SK-N-SH (cell line): ENCODE measurements at regions not wholly inside any gene's neighbourhood (a gene's known extent, or its start where the extent isn't known, plus 50 kb on each side); places are given as distances from the start of the nearest gene placed in this dataset.

Experiments used
- CTCF ChIA-PET: fragments of 300-600, 350-600 bp; formaldehyde crosslinking; extraction: SDS; loops from one replicate; lab custom pipeline; 2021; lab: Yijun Ruan, JAX
- POLR2A ChIA-PET: fragments of 350-600 bp; sonication (Branson Sonifier 250); formaldehyde crosslinking; extraction: SDS; loops from one replicate; lab custom pipeline; 2020; ENCODE audit warnings: antibody characterized with exemption, inconsistent platforms; lab: Yijun Ruan, JAX
- DNase-seq: peaks from one replicate; pipeline ENCODE4 v3.0.0; 2012
- H2AFZ ChIP-seq: fragments of 200-600 bp; sonication (generic); 2 replicates; pipeline ENCODE4 v1.8.1; 2016; ENCODE audit warnings: antibody characterized with exemption, mild to moderate bottlenecking, low read depth
- H3F3A ChIP-seq: fragments of 200-600 bp; sonication (generic); replicated peaks from 2 replicates; pipeline ENCODE3; 2016; ENCODE audit warnings: antibody characterized with exemption, mild to moderate bottlenecking; ENCODE audit not compliant: insufficient read depth
- H3K27ac ChIP-seq, 2 experiments: fragments of 200-500 bp in 1 of 2; fragments of 200-600 bp in 1 of 2; sonication (Bioruptor generic) in 1 of 2; sonication (generic), shearing (Covaris generic) in 1 of 2; 2 replicates each; pipeline versions ENCODE4 v1.5.1 to v1.6.1; 2014 to 2016; ENCODE audit warnings: low read depth in 2 of 2, inconsistent platforms in 1 of 2, low read length in 1 of 2, mild to moderate bottlenecking in 1 of 2, mixed read lengths in 1 of 2
- H3K27me3 ChIP-seq: fragments of 200-600 bp; sonication (generic), shearing (Covaris generic); 2 replicates; pipeline ENCODE4 v1.6.1; 2016; ENCODE audit warnings: mixed run types; ENCODE audit not compliant: insufficient read depth
- H3K36me3 ChIP-seq, 2 experiments: fragments of 200-500 bp in 1 of 2; fragments of 200-600 bp in 1 of 2; sonication (Bioruptor generic) in 1 of 2; sonication (generic) in 1 of 2; replicated peaks in 1 of 2; 2 replicates each; pipeline versions ENCODE3 to v1.5.1; 2014 to 2016; ENCODE audit warnings: low read length in 1 of 2, mild to moderate bottlenecking in 1 of 2; ENCODE audit not compliant: insufficient read depth in 2 of 2, control insufficient read depth in 1 of 2
- H3K4me1 ChIP-seq, 2 experiments: fragments of 200-500 bp in 1 of 2; fragments of 200-600 bp in 1 of 2; sonication (Bioruptor generic) in 1 of 2; sonication (generic), shearing (Covaris generic) in 1 of 2; 2 replicates each; pipeline versions ENCODE4 v1.5.1 to v1.6.1; 2014 to 2016; ENCODE audit warnings: low read depth in 1 of 2, low read length in 1 of 2, mixed run types in 1 of 2; ENCODE audit not compliant: insufficient read depth in 2 of 2, control insufficient read depth in 1 of 2
- H3K4me2 ChIP-seq: fragments of 200-600 bp; sonication (generic), shearing (Covaris generic); 2 replicates; pipeline ENCODE4 v1.6.1; 2017; ENCODE audit warnings: mixed run types
- H3K4me3 ChIP-seq, 2 experiments: fragments of 200-500 bp in 1 of 2; fragments of 200-600 bp in 1 of 2; sonication (Bioruptor generic) in 1 of 2; sonication (generic), shearing (Covaris generic) in 1 of 2; 2 replicates each; pipeline versions ENCODE4 v1.5.1 to v1.8.1; 2014 to 2016; ENCODE audit warnings: low read depth in 2 of 2, inconsistent platforms in 1 of 2, low read length in 1 of 2, mild to moderate bottlenecking in 1 of 2, mixed read lengths in 1 of 2, moderate library complexity in 1 of 2
- H3K79me2 ChIP-seq: fragments of 200-600 bp; sonication (generic); 2 replicates; pipeline ENCODE4 v1.8.1; 2017; ENCODE audit warnings: mild to moderate bottlenecking; ENCODE audit not compliant: insufficient read depth
- H3K9ac ChIP-seq: fragments of 200-600 bp; sonication (generic); 2 replicates; pipeline ENCODE4 v1.6.1; 2017; ENCODE audit warnings: mixed run types
- H3K9me2 ChIP-seq: fragments of 200-600 bp; sonication (generic); 2 replicates; pipeline ENCODE4 v1.6.1; 2017; ENCODE audit warnings: mixed run types
- H3K9me3 ChIP-seq: fragments of 200-600 bp; sonication (generic); 2 replicates; pipeline ENCODE4 v1.6.1; 2017; ENCODE audit warnings: mixed run types, mild to moderate bottlenecking, moderate library complexity
- H4K20me1 ChIP-seq: fragments of 200-600 bp; sonication (generic); 2 replicates; pipeline ENCODE4 v1.6.1; 2017; ENCODE audit warnings: mild to moderate bottlenecking, mixed run types; ENCODE audit not compliant: insufficient read depth
- EZH2phosphoT487 ChIP-seq: fragments of 200-600 bp; sonication (generic); IDR thresholded peaks from 2 replicates; pipeline ENCODE4 v1.6.1; 2017; ENCODE audit warnings: low read depth, mixed run types, mild to moderate bottlenecking, antibody characterized with exemption, moderate library complexity, borderline replicate concordance
- FOXJ3 ChIP-seq: sonication (generic); formaldehyde crosslinking; IDR thresholded peaks from 2 replicates; pipeline ENCODE4 v1.5.1; 2020; ENCODE audit warnings: mild to moderate bottlenecking, missing genetic modification reagents
- FOXM1 ChIP-seq: IDR thresholded peaks from 2 replicates; pipeline ENCODE4 v1.4.0; 2012; ENCODE audit warnings: low read depth, mild to moderate bottlenecking
- GABPA ChIP-seq: IDR thresholded peaks from 2 replicates; pipeline ENCODE4 v1.4.0; 2012; ENCODE audit warnings: low read depth, mild to moderate bottlenecking
- GATA2 ChIP-seq: sonication (generic); formaldehyde crosslinking; IDR thresholded peaks from 2 replicates; pipeline ENCODE4 v1.5.0; 2020; ENCODE audit warnings: mild to moderate bottlenecking, missing genetic modification reagents
- IRF3 ChIP-seq: fragments of 150-350 bp; IDR thresholded peaks from 2 replicates; pipeline ENCODE4 v1.6.1; 2016; ENCODE audit warnings: mild to moderate bottlenecking, low read depth, low read length
- JUND ChIP-seq: IDR thresholded peaks from 2 replicates; pipeline ENCODE4 v1.4.0; 2012
- MAX ChIP-seq: IDR thresholded peaks from 2 replicates; pipeline ENCODE4 v1.4.0; 2012; ENCODE audit warnings: low read depth
- MEF2A ChIP-seq: IDR thresholded peaks from 2 replicates; pipeline ENCODE4 v1.4.0; 2012; ENCODE audit warnings: low read depth, borderline replicate concordance
- NRF1 ChIP-seq: IDR thresholded peaks from 2 replicates; pipeline ENCODE4 v1.6.1; 2012; ENCODE audit warnings: low read depth, mild to moderate bottlenecking, low read length
- PBX3 ChIP-seq: IDR thresholded peaks from 2 replicates; pipeline ENCODE4; 2012
- POLR2AphosphoS5 ChIP-seq: IDR thresholded peaks from 2 replicates; pipeline ENCODE4 v1.6.1; 2012; ENCODE audit warnings: low read depth, low read length
- RCOR1 ChIP-seq: fragments of 150-350 bp; IDR thresholded peaks from 2 replicates; pipeline ENCODE4 v1.6.1; 2017; ENCODE audit warnings: antibody characterized with exemption, low read length
- REST ChIP-seq: IDR thresholded peaks from 2 replicates; pipeline ENCODE4 v1.6.1; 2012; ENCODE audit warnings: mild to moderate bottlenecking, low read depth, low read length, moderate library complexity
- RFX5 ChIP-seq: IDR thresholded peaks from 2 replicates; pipeline ENCODE4 v1.6.1; 2012; ENCODE audit warnings: mild to moderate bottlenecking, improper control_type of control experiment, low read length
- USF1 ChIP-seq: IDR thresholded peaks from 2 replicates; pipeline ENCODE4 v1.4.0; 2012; ENCODE audit warnings: low read depth, borderline replicate concordance
- USF2 ChIP-seq: fragments of 150-350 bp; IDR thresholded peaks from 2 replicates; pipeline ENCODE4 v1.6.1; 2017; ENCODE audit warnings: antibody characterized with exemption, low read length, low read depth, borderline replicate concordance
- ZBTB33 ChIP-seq: IDR thresholded peaks from 2 replicates; pipeline ENCODE4 v1.4.0; 2012; ENCODE audit warnings: low read depth, borderline replicate concordance
- WGBS: methylation state at CpG from one replicate; pipeline ENCODE4 v1.1.6; 2017; ENCODE audit warnings: low lambda C conversion rate; 5-methylcytosine and 5-hydroxymethylcytosine counted together

- POLR2A ChIA-PET, result no interaction called here
- CTCF ChIA-PET, result no interaction called here
- Histone ChIP-seq H3K4me1 (no peaks in the 10 kb centered on the region), H3F3A (no peaks in the 10 kb centered on the region), H3K4me2 (no peak overlapping the region), H3K79me2 (no peaks in the 10 kb centered on the region), H3K9me2 (no peaks in the 10 kb centered on the region), H3K9ac (no peak overlapping the region), H3K27ac (no peak overlapping the region), H3K27me3 (no peaks in the 10 kb centered on the region), H2AFZ (no peak overlapping the region), H3K9me3 (no peaks in the 10 kb centered on the region), H4K20me1 (no peaks in the 10 kb centered on the region), H3K36me3 (no peaks in the 10 kb centered on the region), H3K4me3 (no peak overlapping the region)
- WGBS, result 6% methylated on average over 1 of the region's 1 CpG
- no peak for DNase-seq
- TF ChIP-seq MAX, result no peak
- TF ChIP-seq REST, result no peak
- no peak for TF ChIP-seq JUND
- TF ChIP-seq MEF2A, result no peak
- no peak for TF ChIP-seq FOXM1
- TF ChIP-seq NRF1, result no peak
- no peak for TF ChIP-seq RCOR1
- TF ChIP-seq POLR2AphosphoS5, result no peak
These were observed 89.8 kb upstream of the GPRIN3 start for GRCh38 chr4:89397441-89397840.

- Histone ChIP-seq H4K20me1 (no peaks in the 10 kb centered on the region), H3K9me2 (no peaks in the 10 kb centered on the region), H3K27ac (no peak overlapping the region), H3F3A (no peaks in the 10 kb centered on the region), H3K36me3 (no peaks in the 10 kb centered on the region), H3K79me2 (no peaks in the 10 kb centered on the region), H3K9ac (no peak overlapping the region), H3K27me3 (no peaks in the 10 kb centered on the region), H2AFZ (no peak overlapping the region), H3K9me3 (no peaks in the 10 kb centered on the region), H3K4me3 (no peak overlapping the region), H3K4me1 (no peaks in the 10 kb centered on the region), H3K4me2 (no peak overlapping the region)
- ChIA-PET CTCF (no interaction called here), POLR2A (no interaction called here)
- WGBS, result 40% methylated on average over 2 of the region's 2 CpGs
- DNase-seq, result no peak
- no peak for TF ChIP-seq RCOR1
- no peak for TF ChIP-seq RFX5
- no peak for TF ChIP-seq FOXJ3
- TF ChIP-seq FOXM1, result no peak
- TF ChIP-seq USF2, result no peak
- TF ChIP-seq MAX, result no peak
- TF ChIP-seq GATA2, result no peak
- no peak for TF ChIP-seq ZBTB33
- TF ChIP-seq USF1, result no peak
- TF ChIP-seq EZH2phosphoT487, result no peak
- TF ChIP-seq PBX3, result no peak
- TF ChIP-seq GABPA, result no peak
- TF ChIP-seq IRF3, result no peak
- TF ChIP-seq POLR2AphosphoS5, result no peak
- TF ChIP-seq JUND, result no peak
These were observed 74.8 kb upstream of the GPRIN3 start for GRCh38 chr4:89382439-89382838.
